SH-SY5Y (cell line): ENCODE measurements at regions not wholly inside any gene's neighbourhood (a gene's known extent, or its start where the extent isn't known, plus 50 kb on each side); places are given as distances from the start of the nearest gene placed in this dataset.

ENCODE experiments used
- GATA2 ChIP-seq: IDR thresholded peaks from 2 replicates; pipeline ENCODE4 v1.6.1; 2011; ENCODE audit warnings: mild to moderate bottlenecking, low read depth, low read length
- GATA3 ChIP-seq: IDR thresholded peaks from 2 replicates; pipeline ENCODE4 v1.6.1; 2011; ENCODE audit warnings: low read depth, mild to moderate bottlenecking, low read length, moderate library complexity

GRCh38 chr16:63568164-63568563, 1531.9 kb upstream of the CDH8 start:
- TF ChIP-seq GATA2 (no peak), GATA3 (peak; percentile 25; the same call in 1 of the 2 replicates)

- no peak for TF ChIP-seq GATA3
- no peak for TF ChIP-seq GATA2
Measured at GRCh38 chr16:63563819-63564505, 1527.7 kb upstream of the CDH8 start.

GRCh38 chr16:63553980-63554379, 1517.7 kb upstream of the CDH8 start:
- no peak for TF ChIP-seq GATA2
- no peak for TF ChIP-seq GATA3

- no peak for TF ChIP-seq GATA3
- no peak for TF ChIP-seq GATA2
Measured at GRCh38 chr16:63539276-63539675, 1503.0 kb upstream of the CDH8 start.

- TF ChIP-seq GATA2: no peak
- TF ChIP-seq GATA3: no peak
Measured at GRCh38 chr16:63530974-63531373, 1494.7 kb upstream of the CDH8 start.

- TF ChIP-seq GATA2: no peak
- no peak for TF ChIP-seq GATA3
Measured at GRCh38 chr16:63530208-63530607, 1494.0 kb upstream of the CDH8 start.

GRCh38 chr16:63527404-63527803, 1491.2 kb upstream of the CDH8 start:
- no peak for TF ChIP-seq GATA2
- TF ChIP-seq GATA3: no peak

- TF ChIP-seq GATA2 (no peak), GATA3 (no peak)
Measured at GRCh38 chr16:63516394-63516793, 1480.2 kb upstream of the CDH8 start.

GRCh38 chr16:63512910-63513309, 1476.7 kb upstream of the CDH8 start:
- TF ChIP-seq GATA3 (no peak), GATA2 (no peak)

GRCh38 chr16:63497408-63497807, 1461.2 kb upstream of the CDH8 start:
- TF ChIP-seq GATA3 (no peak), GATA2 (no peak)

- TF ChIP-seq GATA2 (no peak), GATA3 (no peak)
Measured at GRCh38 chr16:63496282-63496681, 1460.0 kb upstream of the CDH8 start.

GRCh38 chr16:63488955-63489354, 1452.7 kb upstream of the CDH8 start:
- TF ChIP-seq GATA3: no peak
- no peak for TF ChIP-seq GATA2

- TF ChIP-seq GATA2 (no peak), GATA3 (no peak)
Measured at GRCh38 chr16:63481060-63481459, 1444.8 kb upstream of the CDH8 start.

- TF ChIP-seq GATA3 (no peak), GATA2 (no peak)
Measured at GRCh38 chr16:63473725-63474124, 1437.5 kb upstream of the CDH8 start.

- no peak for TF ChIP-seq GATA3
- TF ChIP-seq GATA2: no peak
Measured at GRCh38 chr16:63467513-63467912, 1431.3 kb upstream of the CDH8 start.

GRCh38 chr16:63462316-63462715, 1426.1 kb upstream of the CDH8 start:
- TF ChIP-seq GATA3 (no peak), GATA2 (no peak)
